Esophagus mucosa (tissue), 1 donor: ENCODE measurements at regions not wholly inside any gene's neighbourhood (a gene's known extent, or its start where the extent isn't known, plus 50 kb on each side); places are given as distances from the start of the nearest gene placed in this dataset.
A peak's percentile ranks its signal among the peaks of the same experiment; 100 is the strongest.
"Not testable (repeated sequence)": the region's sequence is repeated elsewhere in the genome, so short reads cannot be mapped to it uniquely, and the experiment has no call there.

Experiments
- ATAC-seq: fragments of 200-7000 bp; cut with Tn5 transposase; one replicate; pipeline ENCODE4 v1.9.1; 2020
- donor health status: DM: yes; HTN: yes; CAD: no.

DNA sequence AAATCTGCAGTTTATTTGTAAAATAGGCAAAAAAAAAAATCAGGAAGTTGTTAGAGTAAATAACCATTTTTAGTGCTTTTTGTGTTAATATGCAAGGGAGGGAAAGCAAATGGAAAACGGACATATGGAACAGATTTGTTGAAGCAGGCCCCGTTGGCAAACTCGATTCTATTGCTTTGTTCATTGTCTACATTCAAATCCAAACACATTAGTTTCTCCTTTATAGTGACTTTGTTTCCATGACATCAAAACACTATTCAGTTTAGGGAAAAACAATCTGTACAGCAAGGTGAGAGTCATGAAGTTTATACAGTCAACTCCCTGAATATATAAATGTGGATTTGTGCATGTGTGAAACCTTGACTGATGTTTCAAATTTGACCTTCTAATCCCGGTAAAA, 142.2 kb downstream of the FAM47A start:
- ATAC-seq = no peak

DNA sequence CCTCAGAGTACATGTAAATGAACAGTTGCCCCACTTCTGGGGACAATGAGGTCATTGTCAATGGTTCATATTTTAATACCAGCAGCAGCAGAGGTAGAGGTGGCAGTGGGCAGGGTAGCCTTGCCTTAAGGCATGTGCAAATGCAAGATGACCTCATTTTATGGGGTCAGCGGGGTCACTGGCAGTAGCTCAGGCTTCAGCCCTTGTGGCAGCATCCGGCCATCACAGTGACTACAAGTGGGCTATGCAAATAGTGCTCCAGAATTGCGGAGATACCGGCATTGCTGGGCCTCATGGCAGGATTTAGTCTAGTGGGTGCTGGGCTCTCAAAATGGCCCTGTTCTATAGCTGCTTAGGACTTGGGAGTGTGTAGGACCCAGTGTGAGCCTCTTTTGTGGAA, 144.7 kb downstream of the FAM47A start:
- no peak for ATAC-seq

DNA sequence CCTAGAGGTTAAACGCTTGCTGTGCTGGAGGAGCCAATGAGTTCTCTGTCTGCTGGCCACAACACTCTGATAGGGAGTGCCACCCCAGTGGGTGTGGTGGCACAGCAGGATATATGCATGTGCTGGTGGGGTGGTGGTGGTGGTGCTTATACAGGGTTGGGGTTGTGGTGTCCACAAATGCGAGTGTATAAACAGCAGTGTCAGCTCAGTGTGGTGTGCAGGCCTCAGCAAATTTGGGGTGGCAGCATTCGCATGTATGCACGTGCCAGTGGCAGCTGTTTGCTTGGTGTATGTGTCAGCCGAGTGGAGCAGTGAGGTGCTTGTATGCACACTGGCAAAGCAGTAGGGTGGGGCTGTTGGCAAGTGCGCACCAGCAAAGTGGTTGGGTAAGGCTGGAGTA, 157.4 kb downstream of the FAM47A start:
- no peak for ATAC-seq

DNA sequence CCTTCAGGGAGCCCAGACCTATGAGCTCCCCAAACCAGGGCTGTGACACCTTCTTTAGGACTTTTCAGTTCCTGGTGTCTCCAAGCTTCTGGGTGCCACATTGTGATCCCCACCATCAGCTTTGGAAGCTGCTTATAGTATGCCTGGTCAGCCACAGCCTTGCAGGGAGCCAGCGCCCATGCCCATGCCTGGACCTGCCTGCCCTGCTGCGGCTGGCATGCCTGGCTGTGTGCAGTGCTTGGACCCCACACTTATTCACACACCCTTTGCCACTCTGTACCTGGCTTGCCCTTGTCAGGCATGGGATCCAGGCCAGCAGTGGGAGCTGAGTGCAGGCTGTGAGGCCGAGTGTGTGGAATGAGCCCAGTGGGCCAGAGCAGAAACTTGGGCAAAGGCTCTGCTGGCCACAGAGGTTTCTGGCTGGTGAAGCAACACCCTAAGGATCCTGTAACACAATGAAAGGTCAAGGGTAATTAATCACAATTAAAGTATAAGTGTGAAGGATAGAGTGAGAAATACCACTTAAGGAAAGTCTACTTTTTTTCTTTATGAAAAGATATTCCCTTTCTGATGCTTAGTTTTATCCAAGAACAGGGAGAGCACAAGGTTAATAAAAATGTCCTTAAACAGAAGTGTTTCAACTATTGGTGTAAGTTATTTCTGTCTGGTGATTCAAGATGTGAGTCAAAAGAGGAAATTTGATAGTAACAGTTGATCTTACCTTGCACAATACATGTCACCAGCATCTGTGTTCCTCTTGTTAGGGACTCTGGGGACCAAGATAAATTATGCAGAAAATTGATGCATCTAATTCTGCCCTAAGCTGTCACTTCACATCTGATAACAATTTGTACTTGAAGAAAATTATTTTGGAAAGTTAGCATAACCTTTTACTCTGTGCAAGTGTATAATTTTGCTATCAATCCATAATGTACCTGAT, 161.8 kb downstream of the FAM47A start:
- ATAC-seq = no peak

DNA sequence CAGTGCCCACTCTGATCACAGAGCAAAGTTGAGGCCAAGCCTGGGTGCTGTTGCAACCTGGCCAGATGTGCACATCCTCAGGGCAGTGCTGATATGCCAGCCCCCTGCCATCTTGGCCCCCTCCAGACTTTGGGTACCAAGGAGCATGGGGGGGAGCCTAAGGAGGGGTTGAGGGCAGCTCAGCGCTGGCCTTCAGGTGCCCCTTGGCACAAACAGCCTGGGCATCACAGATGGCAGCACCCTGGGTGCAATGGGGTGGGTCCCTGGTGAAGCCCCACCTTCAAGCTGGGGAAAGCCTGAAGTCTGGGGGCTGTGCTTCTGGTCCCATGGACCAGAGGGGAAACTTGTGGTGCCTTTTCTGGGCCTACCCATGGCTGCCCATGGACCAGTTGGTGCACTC, 163.0 kb downstream of the FAM47A start:
- ATAC-seq = peak; percentile 13

DNA sequence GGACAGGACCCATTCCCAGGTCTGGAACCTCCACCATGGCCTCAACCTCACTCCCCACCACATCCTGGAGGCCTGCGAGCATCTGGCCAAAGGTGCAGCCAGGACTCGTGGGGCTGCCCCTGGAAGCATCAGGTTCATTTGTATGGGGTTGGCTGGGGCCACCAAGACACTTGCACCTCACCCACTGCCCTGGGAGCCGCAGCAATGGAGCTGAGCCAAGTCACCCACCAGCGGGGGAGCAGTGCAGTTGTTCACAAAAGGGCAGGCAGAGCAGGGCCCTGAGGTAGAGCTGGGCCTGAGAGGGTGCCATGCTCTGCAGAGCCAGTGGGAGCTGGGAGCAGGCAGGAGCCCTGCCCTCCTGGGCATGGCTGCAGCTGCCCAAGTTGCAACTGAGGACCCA, 163.5 kb downstream of the FAM47A start:
- ATAC-seq = no peak

DNA sequence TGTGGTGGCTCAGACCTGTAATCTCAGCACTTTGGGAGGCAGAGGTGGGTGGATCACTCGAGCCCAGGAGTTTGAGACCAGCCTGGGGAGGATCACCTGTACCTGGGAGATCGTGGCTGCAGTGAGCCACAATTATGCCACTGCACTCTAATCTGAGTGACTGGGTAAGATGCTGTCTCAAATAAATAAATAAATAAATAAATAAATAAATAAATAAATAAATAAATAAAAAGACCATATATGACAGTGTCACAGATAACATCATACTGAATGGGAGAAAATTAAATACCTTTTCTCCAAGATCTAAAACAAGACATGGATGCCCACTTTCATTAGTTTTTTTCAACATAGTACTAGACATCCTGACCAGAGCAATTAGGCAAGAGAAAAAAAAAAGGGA, 182.8 kb downstream of the FAM47A start:
- no peak for ATAC-seq

DNA sequence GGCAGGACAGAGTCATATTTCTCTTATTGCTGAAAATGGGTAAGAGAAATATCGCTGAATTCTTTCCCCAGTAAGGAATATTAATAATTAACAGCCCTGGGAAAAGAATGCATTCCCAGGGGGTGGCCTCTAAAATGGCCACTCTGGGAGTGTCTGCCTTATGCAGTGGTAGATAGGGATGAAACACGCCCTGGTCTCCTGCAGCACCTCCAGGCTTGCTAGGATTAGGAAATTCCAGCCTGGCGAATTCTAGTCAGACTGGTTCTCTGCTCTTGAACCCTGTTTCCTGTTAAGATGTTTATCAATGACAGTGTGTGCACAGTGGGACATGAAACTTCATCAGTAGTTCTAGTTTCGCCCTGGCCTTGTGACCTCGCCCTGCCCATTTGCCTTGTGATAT, 205.9 kb downstream of the FAM47A start:
- not testable (repeated sequence) for ATAC-seq

DNA sequence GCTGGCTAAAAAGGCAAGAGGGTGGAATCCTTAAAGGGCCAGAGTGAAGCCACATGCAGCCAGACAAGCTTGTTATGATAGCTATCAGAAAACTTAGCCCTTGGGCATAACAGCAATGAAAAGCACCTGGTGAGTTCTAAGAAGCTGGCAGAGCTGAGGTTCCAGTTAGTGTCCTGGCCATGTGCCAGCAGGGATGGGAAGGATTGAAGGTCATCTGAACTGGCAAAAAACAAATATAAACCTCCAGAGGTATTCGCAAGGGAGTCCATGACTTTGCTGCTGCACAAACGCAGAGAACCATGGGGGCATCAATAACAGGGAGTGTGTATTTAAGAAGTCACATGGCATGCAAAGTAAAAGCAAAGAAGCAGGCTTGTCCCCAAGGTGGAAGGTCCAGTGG, 208.9 kb downstream of the FAM47A start:
- ATAC-seq = no peak

DNA sequence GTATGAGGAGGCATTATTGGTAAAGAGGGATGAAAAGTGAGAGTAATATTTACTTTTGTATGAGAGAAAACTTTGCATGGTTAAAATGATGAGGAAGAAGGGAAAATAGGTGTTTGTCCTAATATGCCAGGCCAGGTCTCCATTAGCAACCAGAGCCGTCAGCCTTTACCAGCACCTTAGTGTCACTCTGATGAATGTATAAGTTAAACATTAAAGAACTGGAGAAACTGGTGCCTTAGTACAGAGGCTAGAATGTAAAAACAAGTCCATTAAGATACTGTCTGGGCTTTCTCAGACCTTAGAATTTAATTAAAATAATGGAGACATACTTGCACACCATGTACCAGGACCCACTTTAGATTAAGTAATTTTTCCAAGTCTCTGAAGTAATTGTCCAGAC, 222.3 kb downstream of the FAM47A start:
- no peak for ATAC-seq

DNA sequence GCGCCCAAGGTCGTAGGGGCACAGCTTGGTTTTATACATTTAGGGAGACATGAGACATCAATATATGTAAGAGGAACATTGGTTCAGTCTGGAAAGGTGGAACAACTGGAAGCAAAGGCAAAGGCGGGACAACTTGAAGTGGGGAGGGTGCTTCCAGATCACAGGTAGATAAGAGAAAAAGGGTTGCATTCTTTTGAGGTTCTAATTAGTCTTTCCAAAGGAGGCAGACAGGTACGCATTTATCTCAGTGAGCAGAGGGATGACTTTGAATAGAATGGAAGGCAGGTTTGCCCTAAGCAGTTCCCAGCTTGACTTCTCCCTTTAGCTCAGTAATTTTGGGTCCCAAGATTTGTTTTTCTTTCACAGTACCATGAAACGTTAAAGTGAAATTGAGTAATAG, 223.2 kb downstream of the FAM47A start:
- no peak for ATAC-seq

DNA sequence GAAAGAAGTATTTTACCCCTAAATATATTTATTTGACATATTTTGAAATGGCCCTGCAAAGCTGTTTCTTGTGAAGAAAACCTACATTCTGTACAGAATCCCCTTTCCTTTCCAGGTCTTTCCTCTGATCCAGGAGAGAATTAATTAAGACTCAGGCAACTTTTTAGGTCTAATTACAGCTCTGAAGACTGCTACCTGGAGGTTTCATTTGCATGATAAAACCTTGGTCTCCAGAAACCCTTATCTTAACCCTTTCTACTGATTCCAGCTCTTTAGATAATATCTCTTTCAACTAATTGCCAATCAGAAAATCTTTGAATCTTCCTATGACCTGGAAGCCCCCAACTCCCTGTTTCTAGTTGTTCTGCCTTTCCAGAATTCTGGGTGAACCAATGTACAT, 224.0 kb downstream of the FAM47A start:
- ATAC-seq = no peak

DNA sequence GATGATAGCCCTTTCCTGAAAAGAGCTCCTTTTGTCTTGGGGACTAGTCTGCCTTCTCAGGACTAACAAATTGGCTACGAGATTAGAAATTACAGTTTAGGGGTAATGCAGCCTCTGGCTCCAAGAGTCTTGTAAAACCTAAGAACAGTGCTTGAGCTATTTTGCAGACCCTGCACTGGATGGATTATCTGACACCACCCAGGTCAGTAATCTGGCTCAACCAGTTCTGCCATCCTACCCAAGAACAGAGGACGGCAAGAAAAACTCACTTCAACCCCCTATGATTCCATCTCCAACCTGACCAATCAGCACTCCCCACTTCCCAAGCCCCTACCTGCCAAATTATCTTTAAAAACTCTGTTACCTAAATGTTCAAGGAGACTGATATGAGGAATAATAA, 225.1 kb downstream of the FAM47A start:
- ATAC-seq = no peak

DNA sequence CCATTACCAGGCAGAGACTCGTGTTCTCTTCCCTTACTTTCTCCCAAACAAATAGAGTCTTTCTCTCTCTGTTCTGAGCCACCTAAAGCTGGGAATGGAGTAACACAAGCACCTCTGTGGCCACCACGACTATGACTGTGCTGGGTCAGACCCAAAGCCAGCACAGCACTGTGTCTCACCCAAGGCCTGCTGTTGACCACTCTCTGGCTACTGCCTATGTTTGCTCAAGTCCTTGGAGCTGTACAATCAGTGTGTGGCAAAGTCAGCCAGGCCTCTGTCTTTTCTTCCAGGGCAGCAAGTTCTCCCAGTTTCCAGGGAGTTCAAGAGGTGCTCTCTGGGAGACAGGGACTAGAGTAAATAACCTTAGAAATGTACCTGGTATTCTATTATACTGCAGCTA, 239.4 kb downstream of the FAM47A start:
- no peak for ATAC-seq

DNA sequence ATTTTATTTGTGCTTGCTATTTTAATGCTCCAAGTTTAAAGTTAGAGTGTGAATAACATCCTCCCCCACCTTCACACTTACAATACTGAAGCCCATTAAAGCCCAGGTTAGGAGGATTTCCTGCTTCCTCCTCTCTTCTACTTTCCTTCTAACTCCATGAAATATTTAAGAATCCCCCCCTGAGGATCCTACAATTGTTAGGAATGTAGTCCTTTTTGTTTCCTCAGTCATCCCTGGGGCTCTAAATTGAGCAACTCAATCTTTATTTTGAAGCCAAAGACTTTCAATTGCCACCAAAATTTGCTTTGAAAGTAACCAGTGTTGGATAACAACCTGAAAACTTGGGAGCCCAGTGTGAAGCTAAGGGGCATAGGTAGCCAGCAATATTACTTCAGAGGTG, 276.9 kb downstream of the FAM47A start:
- ATAC-seq = no peak

DNA sequence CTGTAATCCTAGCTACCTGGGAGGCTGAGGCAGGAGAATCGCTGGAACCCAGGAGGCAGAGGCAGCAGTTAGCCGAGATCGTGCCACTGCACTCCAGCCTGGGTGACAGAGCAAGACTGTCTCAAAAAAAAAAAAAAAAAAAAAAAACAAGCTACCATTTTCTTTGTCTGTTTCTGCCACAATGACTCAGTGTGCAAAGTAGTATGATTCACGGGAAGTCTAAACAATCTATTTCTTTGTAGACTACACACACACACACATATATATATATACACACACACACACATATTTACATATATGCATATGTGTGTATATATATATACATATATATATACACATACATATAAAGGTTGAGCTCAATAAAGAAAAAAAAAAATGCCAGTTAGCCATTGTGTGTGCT, 280.0 kb downstream of the FAM47A start:
- ATAC-seq = not testable (repeated sequence)

DNA sequence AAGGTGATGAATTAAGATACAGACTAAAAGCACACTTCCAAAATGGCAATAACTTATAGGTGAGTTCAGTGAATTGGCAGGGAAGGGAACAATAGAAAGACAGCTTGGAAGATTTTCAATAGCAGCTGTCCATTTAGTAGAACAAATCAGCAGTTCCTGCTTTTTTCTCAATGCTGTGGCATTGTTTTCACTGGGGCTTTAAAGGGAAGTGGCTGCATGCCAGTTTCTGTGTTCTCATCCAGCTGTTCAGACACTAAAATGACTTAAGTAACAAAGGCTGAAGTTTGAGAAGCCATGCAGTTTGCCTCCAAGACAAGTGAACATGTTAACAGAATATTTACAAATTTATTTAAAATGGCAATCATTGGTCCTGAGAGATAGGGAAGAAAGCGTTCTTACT, 291.9 kb downstream of the FAM47A start:
- ATAC-seq = no peak

DNA sequence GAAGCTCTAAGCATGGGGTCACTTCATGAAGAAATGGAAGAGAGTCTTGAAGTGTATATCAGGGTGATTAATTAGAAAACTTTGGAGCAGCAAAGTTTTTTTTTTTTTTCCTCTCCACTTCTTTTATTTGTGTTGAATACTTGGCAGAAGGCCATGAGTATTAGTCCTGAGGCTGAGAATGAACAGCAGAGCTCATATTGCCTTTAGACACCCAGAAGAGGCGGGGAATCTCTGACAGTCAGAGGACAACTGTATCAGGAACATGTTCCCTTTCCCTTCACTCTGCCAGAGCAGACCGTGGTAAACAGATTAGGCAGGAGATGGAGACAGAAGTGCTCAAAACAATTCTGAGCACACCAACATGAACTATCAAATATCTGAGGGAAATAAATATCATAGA, 300.9 kb downstream of the FAM47A start:
- no peak for ATAC-seq

DNA sequence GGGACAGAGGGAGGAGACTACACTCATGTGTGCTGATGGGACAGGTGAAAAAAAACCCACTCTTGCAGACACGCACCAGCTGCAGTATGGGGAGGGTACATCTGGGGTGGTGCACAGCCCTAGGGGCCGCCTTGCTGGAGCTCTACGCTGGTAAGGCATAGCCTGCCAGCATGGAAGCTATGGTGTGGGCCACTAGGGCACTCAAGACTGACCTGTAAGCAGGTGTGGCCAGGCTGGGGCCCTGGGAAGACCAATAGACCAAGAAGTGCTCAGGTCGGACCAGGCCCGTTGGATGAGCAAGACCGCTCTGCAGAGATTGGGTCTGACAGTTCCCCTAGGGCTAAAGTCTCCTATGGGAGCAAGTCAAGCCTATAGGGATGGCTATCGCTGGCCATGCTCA, 314.8 kb downstream of the FAM47A start:
- ATAC-seq = no peak

DNA sequence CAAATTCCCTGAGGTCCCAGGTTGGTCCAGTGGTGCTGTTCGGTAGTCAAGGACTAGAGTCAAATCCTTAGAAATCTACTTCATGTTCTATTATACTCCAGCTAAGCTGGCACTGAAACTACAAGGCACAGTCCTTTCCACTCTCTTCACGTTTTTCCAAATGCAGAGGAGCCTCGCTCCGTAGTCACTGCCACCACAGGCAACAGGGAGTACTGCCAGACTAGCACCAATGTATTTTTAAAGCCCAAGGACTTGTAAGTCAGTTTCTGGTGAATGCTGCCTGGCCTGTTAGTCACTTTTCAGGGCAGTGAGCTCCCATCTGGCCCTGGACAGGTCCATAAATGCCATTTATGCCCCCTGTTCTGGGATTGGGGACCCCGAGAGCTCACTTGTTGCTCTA, 323.5 kb downstream of the FAM47A start:
- no peak for ATAC-seq

DNA sequence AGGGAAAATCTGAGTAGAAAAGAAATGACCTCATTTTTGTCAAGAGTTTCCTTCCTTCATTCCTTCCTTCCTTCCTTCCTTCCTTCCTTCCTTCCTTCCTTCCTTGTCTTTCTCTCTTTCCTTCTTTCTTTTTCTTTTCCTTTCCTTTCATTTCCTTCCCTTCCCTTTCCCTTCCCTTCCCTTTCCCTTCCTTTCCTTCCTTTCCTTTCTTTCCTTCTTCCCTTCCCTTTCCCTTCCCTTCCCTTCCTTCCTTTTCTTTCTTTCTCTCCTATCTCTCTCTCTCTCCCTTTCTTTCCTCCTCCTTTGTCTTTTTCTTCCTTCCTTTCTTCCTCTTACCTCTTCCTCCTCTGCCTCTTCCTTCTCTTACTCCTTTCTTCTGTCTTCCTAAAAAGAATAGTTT, 347.6 kb downstream of the FAM47A start:
- no peak for ATAC-seq

DNA sequence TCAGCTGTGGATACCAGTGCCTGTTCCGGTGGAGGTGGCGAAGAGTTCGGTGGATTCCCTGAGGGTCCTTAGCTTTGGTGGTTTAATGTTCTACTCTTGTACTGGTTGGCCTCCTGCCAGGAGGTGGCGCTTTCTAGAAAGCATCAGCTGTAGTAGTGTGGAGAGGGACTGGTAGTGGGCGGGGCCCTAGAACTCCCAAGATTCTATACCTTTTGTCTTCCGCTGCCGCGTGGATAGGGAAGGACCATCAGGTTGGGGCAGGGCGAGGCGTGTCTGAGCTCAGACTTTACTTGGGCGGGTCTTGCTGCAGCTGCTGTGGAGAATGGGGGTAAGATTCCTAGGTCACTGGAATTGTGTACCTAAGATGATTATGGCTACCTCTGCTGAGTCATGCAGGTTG, 390.3 kb downstream of the FAM47A start:
- no peak for ATAC-seq

DNA sequence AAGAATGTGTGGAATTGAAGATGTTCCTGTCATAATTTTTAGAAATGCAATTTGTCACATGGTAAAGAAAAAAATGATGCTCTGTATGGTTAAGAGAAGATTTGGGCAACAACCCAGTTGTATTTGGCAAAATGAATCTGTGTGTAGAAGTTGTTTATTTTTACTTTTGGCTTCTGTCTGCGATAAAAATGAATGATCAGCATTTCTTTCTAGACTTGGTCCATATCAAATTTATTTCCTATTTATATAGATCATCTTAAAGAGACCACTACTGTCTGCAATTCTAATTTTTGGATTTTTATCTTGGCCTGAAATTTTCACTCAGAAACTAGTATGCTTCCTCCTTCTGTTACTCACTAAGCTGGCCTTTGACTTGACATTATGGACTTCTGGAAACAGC, 396.9 kb downstream of the FAM47A start:
- no peak for ATAC-seq

DNA sequence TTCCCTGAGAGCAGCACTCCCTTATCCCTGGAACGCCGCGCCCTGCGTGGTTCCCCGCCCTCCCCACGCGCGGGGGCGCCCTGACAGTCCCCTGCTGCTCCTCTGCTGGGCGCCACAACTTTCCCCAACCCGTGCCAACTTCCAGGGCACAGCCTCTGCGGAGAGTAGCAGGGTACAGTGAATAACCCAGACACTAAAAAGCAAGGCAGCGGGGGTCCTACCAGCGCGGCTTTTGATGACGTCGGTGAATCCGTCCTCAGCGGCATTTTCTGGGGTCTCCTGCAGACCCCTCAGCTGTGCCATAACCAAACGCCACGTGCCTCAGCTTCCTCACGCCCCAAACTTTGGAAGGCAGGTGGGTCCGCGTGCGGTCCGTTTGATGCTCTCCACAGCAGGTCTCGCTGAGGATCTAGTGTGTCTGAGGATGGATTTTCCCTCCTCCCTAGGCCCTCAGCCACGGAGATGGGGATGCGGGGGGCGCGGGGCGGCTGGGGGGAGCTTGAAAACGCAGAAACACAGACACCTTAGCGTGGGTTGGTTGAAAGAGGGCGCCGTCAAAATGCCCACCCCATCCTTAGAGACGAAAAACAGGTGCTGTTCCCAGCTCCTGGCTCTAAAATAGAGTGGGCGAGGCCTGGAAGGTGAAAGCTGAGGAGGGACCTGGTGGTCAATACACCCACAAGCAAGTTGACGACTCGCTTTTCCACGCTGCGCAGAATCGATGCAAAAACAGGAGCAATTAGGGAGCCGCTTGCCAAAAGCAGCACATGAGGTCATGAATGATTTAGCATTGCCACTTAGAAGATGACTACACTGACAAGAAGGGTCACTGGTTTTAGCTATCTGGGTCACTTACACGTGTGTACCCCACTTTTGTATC, 405.6 kb downstream of the FAM47A start:
- ATAC-seq = no peak
